ENCODE measurements at regions not wholly inside any gene's neighbourhood (a gene's known extent, or its start where the extent isn't known, plus 50 kb on each side); places are given as distances from the start of the nearest gene placed in this dataset.

- no peaks in the 10 kb centered on the region for H3K36me3 ChIP-seq (replicated peaks in 1 of 2)
- no peak for TF ChIP-seq POLR2A (IDR thresholded peaks at IDR 0.05)
- no peak for TF ChIP-seq CTCF (IDR thresholded peaks at IDR 0.05)
- H3K27me3 ChIP-seq, result no peaks in the 10 kb centered on the region
- H3K27ac ChIP-seq, result no peak overlapping the region
- DNase-seq, result no peak
- intact Hi-C loops (cut with DNase I), result no loop called here
- H3K4me3 ChIP-seq, result no peak overlapping the region
- H3K4me1 ChIP-seq (replicated peaks in 1 of 2), result peaks cover 4 to 10% of the 10 kb centered on the region in 2 donors
- H3K9me3 ChIP-seq (replicated peaks in 1 of 3), result no peaks in the 10 kb centered on the region
- WGBS, 4 donors, result 40 to 54% (median 50%) methylated on average over 4 of the region's 4 CpGs
Measured at GRCh38 chr1:99587008-99587407, 58.9 kb upstream of the PALMD start.

- TF ChIP-seq POLR2A (IDR thresholded peaks at IDR 0.05) (no peak), CTCF (IDR thresholded peaks at IDR 0.05) (no peak)
- WGBS, 4 donors, result 54 to 70% (median 60%) methylated on average over 4 of the region's 4 CpGs
- Histone ChIP-seq H3K9me3 (replicated peaks in 1 of 3) (no peaks in the 10 kb centered on the region), H3K4me1 (replicated peaks in 1 of 2) (peaks cover 4 to 10% of the 10 kb centered on the region in 2 donors), H3K36me3 (replicated peaks in 1 of 2) (no peaks in the 10 kb centered on the region), H3K27ac (no peak overlapping the region), H3K4me3 (no peak overlapping the region), H3K27me3 (no peaks in the 10 kb centered on the region)
- DNase-seq, result no peak
- intact Hi-C loops (cut with DNase I), result no loop called here
Measured at GRCh38 chr1:99589186-99589636, 56.7 kb upstream of the PALMD start.

- Histone ChIP-seq H3K27ac (peak overlapping the region in 2 of 5 donors; percentile 24 to 40), H3K4me3 (no peak overlapping the region)
Measured at GRCh38 chr1:99590578-99591209, 55.2 kb upstream of the PALMD start.

GRCh38 chr1:99591886-99592285 lies 54.0 kb upstream of the PALMD start:
- Histone ChIP-seq H3K4me3 (no peak overlapping the region), H3K9me3 (replicated peaks in 1 of 3) (no peaks in the 10 kb centered on the region), H3K27ac (no peak overlapping the region), H3K27me3 (no peaks in the 10 kb centered on the region), H3K4me1 (replicated peaks in 1 of 2) (peaks cover 4 to 10% of the 10 kb centered on the region in 2 donors), H3K36me3 (replicated peaks in 1 of 2) (no peaks in the 10 kb centered on the region)
- no peak for DNase-seq
- intact Hi-C loops (cut with DNase I), result no loop called here
- WGBS, 4 donors, result 85 to 93% (median 91%) methylated on average over 1 of the region's 1 CpG
- TF ChIP-seq POLR2A (IDR thresholded peaks at IDR 0.05), result no peak
- no peak for TF ChIP-seq CTCF (IDR thresholded peaks at IDR 0.05)

More at GRCh38 chr1:99590578-99591209, 55.2 kb upstream of the PALMD start:
- intact Hi-C loops (cut with DNase I), result no loop called here
- Histone ChIP-seq H3K27me3 (no peaks in the 10 kb centered on the region), H3K4me1 (replicated peaks in 1 of 2) (peaks cover 4 to 10% of the 10 kb centered on the region in 2 donors), H3K9me3 (replicated peaks in 1 of 3) (no peaks in the 10 kb centered on the region), H3K36me3 (replicated peaks in 1 of 2) (no peaks in the 10 kb centered on the region)
- DNase-seq, result peak; percentile 44 to 86 (median 65)
- WGBS, 4 donors, result 52 to 70% (median 60%) methylated on average over 4 of the region's 4 CpGs
- TF ChIP-seq POLR2A (IDR thresholded peaks at IDR 0.05) (no peak), CTCF (IDR thresholded peaks at IDR 0.05) (no peak)

Measured in adrenal gland (tissue), 9 donors.